Kidney epithelial cell (primary cell): ENCODE measurements at regions not wholly inside any gene's neighbourhood (a gene's known extent, or its start where the extent isn't known, plus 50 kb on each side); places are given as distances from the start of the nearest gene placed in this dataset.

Experiments
- DNase-seq: peaks from one replicate; pipeline ENCODE4 v3.0.0-alpha.2; 2010; ENCODE audit warnings: low read depth
- H3K27me3 ChIP-seq: 2 replicates; pipeline ENCODE4 v1.6.0; 2011; ENCODE audit warnings: low read length; ENCODE audit not compliant: control insufficient read depth, insufficient read depth
- H3K36me3 ChIP-seq: 2 replicates; pipeline ENCODE4 v1.5.1; 2011; ENCODE audit warnings: low read length; ENCODE audit not compliant: control insufficient read depth, insufficient read depth
- H3K4me3 ChIP-seq: 2 replicates; pipeline ENCODE4 v1.5.1; 2011; ENCODE audit warnings: low read depth, mild to moderate bottlenecking, control low read depth, low read length
- CTCF ChIP-seq: IDR thresholded peaks from 2 replicates; pipeline ENCODE4 v1.5.1; 2011; ENCODE audit warnings: mild to moderate bottlenecking, moderate library complexity, low read length, control low read depth, inconsistent platforms; ENCODE audit not compliant: insufficient read depth, poor library complexity, severe bottlenecking

DNA sequence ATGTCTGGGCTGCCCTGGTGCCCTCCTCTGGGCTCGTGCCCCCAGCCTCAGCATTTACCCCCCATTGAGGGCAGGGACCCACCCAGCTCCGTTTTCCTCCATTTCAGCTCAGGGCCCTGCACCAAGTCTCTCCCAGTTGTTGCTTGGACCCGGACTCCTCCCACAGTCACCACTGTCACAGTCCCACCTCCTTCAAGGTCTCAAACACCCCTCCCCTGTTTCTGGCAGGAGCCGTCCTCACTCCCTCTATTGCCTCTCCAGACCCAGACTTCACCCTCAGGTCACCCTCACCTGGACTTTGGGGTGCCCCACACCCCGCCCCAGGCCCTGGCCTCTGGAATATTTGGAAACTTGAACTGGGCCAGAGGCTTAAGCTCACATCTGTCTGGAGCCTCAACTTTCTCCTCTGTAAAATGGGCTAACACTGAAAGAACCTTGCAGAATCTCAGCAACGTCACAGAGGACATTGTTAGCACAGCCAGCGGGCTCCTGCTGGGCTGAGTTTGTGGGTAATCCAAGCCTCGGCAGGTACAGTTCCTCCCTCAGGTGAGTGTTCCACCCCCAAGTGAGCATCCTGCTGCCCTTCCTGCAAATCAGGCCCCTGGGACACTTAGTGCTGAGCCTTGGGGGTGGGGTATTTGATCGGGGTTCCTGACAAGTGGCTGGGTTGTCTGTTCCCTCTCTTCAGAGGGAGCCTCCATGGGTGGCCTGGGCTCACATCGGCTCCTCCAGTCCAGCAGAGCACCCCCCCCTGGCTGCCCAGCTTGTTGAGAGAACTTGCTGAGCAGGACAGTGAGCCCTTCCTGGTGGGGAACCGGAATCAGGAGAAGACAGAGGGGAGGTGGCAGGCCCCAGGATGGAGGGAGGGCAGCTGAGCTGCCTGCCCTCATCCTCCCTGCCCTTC lies 130.1 kb downstream of the C9orf50 start:
- peak overlapping the region; percentile 3 for H3K4me3 ChIP-seq
- DNase-seq, result no peak
- TF ChIP-seq CTCF, result no peak
- H3K36me3 ChIP-seq, result no peaks in the 10 kb centered on the region
- no peaks in the 10 kb centered on the region for H3K27me3 ChIP-seq

DNA sequence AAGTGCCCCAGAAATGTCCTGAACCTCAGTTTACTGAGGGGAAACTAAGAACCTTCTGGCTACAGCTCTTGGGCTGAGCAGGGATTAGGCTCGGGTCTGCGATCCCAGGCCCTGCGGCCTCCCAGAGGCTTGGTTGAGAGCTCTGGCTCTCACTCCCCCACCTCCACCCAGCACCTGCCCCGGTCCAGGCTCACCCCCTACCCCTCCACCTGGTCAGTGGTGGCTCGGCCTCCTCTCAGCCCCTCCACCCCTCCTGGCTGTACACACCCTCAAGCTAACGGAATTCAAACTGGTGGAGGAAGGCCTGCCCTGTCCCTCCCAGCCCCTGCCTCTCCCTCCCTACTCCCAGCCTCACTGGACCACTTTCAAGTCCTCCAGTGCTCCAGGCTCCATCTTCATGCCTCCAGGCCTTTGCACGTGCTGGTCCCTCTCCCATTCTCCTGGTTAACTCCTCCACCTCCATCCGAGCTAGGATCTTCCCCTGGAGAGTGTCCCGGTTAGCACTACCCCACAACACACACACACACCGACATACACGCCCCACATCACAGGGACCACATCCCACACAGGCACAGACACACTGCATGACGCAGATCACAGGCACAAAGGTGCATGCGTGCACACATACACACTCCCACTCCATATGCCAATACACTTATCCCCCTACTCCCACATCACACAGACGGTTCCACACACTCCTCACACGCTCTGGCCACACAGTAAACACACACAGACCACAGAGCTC lies 130.9 kb downstream of the C9orf50 start:
- Histone ChIP-seq H3K27me3 (no peaks in the 10 kb centered on the region), H3K36me3 (no peaks in the 10 kb centered on the region), H3K4me3 (peak overlapping the region; percentile 3)
- DNase-seq, result no peak
- TF ChIP-seq CTCF, result no peak

- DNase-seq, result no peak
- peak overlapping the region; percentile 18 for H3K4me3 ChIP-seq
- no peak for TF ChIP-seq CTCF
These were observed 133.0 kb downstream of the C9orf50 start for GRCh38 chr9:129487658-129488483.

GRCh38 chr9:129486756-129487657 lies 133.9 kb downstream of the C9orf50 start:
- no peaks in the 10 kb centered on the region for H3K27me3 ChIP-seq
- no peak overlapping the region for H3K4me3 ChIP-seq
- H3K36me3 ChIP-seq, result no peaks in the 10 kb centered on the region
- DNase-seq, result no peak
- no peak for TF ChIP-seq CTCF

More at GRCh38 chr9:129487658-129488483, 133.0 kb downstream of the C9orf50 start:
- no peaks in the 10 kb centered on the region for H3K36me3 ChIP-seq
- no peaks in the 10 kb centered on the region for H3K27me3 ChIP-seq
